ENCODE measurements at regions not wholly inside any gene's neighbourhood (a gene's known extent, or its start where the extent isn't known, plus 50 kb on each side); places are given as distances from the start of the nearest gene placed in this dataset.

DNA sequence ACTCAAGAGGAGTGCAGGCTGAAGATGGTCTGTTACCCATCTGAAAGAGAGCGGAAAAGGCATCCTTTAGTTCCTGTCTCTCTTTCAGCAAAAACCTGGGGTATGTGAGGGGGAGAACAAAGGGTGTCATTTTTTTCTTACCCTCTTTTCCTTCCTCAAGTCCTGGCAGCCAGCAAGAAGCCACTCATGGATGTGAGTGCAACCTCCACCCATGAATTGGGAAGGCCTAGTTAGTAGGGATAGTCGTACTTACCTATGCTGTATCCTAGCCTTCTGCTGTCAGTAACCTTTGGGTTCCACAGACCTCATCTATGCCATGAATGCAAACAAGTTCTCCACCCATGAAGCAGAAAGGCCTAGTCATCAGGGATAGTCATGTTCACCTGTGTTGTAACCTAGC is 472.8 kb downstream of the ZIC1 start:
- no peak for TF ChIP-seq POLR2A (IDR thresholded peaks at IDR 0.05; ENCODE audit: low read depth, low read length)
- TF ChIP-seq POLR2AphosphoS5 (IDR thresholded peaks at IDR 0.05; ENCODE audit: low read depth, low read length), result no peak
- TF ChIP-seq TAF1 (IDR thresholded peaks at IDR 0.05; ENCODE audit: borderline replicate concordance, low read depth, low read length), result no peak
- FAIRE-seq, result no peak

DNA sequence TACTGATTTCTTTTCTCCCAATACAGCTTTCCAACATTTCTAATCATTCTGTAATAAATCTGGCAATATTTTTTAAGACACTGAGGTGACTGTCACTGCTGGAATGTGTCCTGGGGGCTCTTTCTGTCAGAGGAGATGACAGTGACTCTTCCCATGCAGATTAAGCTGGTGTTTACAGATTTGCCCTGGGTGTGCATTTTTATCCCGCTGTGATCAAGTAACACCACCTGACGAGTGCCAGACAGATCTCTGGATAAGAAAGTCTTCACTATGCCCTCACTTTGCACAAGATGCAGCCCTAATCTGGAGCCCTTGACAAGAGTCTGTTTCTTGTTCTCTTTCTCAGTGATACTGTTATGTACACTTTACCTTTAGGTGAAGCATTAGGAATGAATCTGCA is 477.7 kb downstream of the ZIC1 start:
- FAIRE-seq (no peak), DNase-seq (ENCODE audit: insufficient read length) (no peak)
- TF ChIP-seq POLR2AphosphoS5 (IDR thresholded peaks at IDR 0.05; ENCODE audit: low read depth, low read length) (no peak), TAF1 (IDR thresholded peaks at IDR 0.05; ENCODE audit: borderline replicate concordance, low read depth, low read length) (no peak), POLR2A (IDR thresholded peaks at IDR 0.05; ENCODE audit: low read depth, low read length) (no peak)

More for the DNA sequence above, 472.8 kb downstream of the ZIC1 start:
- no peak for DNase-seq (ENCODE audit: insufficient read length)

DNA sequence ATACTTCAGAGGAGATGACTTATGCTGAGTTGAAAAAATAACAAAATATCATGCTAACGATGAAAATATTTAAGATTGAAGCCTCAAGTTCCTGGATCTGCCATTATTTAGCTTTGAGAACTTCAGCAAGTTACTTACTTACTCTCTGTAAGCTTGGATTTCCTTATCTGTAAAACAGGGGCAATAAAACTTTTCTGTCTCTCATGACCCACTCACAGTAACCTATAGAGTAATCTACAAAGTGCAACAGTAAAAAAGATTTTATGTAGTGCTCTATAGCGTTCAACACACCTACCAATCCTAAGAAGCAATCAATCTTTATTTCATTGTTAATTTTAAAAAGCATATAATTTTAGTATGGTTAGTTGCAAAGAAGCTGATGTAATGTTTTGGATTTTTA is 478.6 kb downstream of the ZIC1 start:
- DNase-seq (ENCODE audit: insufficient read length) (no peak), FAIRE-seq (no peak)
- no peak for TF ChIP-seq POLR2AphosphoS5 (IDR thresholded peaks at IDR 0.05; ENCODE audit: low read depth, low read length)
- no peak for TF ChIP-seq TAF1 (IDR thresholded peaks at IDR 0.05; ENCODE audit: borderline replicate concordance, low read depth, low read length)
- TF ChIP-seq POLR2A (IDR thresholded peaks at IDR 0.05; ENCODE audit: low read depth, low read length), result no peak

DNA sequence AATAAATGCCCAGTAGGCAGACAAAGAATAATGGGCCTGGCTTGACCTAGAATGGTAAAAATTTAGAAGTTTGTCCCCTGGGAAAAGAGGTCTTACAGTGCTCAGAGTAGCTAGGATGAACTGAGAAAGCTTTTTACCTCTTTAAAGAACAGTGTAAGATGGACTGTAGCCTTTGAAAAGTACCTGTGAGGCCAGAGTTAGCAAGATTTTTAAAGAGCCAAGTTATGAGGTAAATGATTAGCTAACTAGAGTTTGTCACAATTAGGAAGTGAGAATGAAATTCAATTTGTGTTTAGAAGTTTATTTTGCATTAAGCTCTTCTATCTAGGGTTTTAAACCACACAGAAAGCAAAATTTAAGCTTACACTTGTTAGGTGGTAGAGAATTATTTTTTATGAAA is 480.9 kb downstream of the ZIC1 start:
- no peak for FAIRE-seq
- no peak for TF ChIP-seq TAF1 (IDR thresholded peaks at IDR 0.05; ENCODE audit: borderline replicate concordance, low read depth, low read length)
- no peak for TF ChIP-seq POLR2A (IDR thresholded peaks at IDR 0.05; ENCODE audit: low read depth, low read length)
- no peak for TF ChIP-seq POLR2AphosphoS5 (IDR thresholded peaks at IDR 0.05; ENCODE audit: low read depth, low read length)
- DNase-seq (ENCODE audit: insufficient read length), result no peak

DNA sequence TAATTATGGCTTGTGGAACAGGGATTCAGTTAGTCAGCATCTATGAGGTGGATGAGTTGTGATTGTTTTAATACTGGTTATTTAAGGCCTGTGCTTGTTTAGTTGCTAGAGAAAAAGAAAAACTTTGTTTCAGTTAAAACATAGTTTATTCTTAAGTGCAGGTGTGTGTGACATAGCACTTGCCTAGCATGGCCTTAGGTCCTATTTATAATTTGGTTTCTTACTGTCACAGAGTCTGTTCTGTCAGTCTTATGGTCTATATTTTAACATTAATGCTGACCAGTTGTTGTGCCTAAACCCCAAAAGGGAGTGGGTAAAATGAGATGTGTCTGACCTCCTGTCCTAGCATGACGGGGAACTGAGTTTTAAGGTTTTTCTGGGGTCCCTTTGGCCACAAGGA is 486.3 kb downstream of the ZIC1 start:
- no peak for TF ChIP-seq TAF1 (IDR thresholded peaks at IDR 0.05; ENCODE audit: borderline replicate concordance, low read depth, low read length)
- TF ChIP-seq POLR2A (IDR thresholded peaks at IDR 0.05; ENCODE audit: low read depth, low read length), result no peak
- no peak for TF ChIP-seq POLR2AphosphoS5 (IDR thresholded peaks at IDR 0.05; ENCODE audit: low read depth, low read length)
- FAIRE-seq, result no peak
- DNase-seq (ENCODE audit: insufficient read length), result no peak

DNA sequence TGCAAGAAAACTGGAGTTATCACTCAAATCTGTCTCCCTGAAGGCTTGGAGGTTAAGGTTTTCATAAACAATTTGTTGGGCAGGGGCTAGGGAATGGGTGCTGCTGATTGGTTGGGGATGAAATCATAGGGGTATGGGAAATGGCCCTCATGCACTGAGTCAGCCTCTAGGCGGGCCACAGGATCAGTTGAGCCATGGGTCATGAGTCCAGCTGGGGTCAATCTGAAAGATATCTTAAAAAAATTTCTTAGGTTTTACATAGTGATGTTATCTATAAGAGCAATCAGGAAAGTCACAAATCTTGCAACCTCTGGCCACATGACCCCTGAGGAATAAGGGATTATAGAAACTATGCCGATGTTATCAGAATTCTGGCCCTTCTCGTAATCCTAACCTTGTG is 491.7 kb downstream of the ZIC1 start:
- FAIRE-seq (no peak), DNase-seq (ENCODE audit: insufficient read length) (no peak)
- no peak for TF ChIP-seq TAF1 (IDR thresholded peaks at IDR 0.05; ENCODE audit: borderline replicate concordance, low read depth, low read length)
- TF ChIP-seq POLR2A (IDR thresholded peaks at IDR 0.05; ENCODE audit: low read depth, low read length), result no peak
- no peak for TF ChIP-seq POLR2AphosphoS5 (IDR thresholded peaks at IDR 0.05; ENCODE audit: low read depth, low read length)

DNA sequence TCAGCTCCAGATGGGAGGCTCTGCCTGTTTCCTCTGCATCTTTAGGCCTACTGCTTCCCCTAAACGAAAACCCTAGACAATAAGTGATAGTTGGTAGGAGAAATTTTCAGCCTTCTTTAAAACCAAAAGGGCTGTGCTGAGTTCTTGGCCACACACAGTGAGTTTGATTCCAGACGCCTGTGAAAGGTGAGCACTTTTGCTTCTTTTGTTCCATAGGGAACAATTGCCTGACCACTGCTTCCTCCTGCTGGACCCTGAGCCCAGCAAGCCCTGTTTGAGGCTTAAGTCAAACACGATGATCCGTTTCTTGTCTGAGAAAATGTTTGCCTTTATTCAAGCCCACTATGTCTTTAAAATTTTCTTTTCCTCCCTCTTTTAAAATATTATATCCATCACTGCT is 493.9 kb downstream of the ZIC1 start:
- DNase-seq (ENCODE audit: insufficient read length) (no peak), FAIRE-seq (no peak)
- TF ChIP-seq TAF1 (IDR thresholded peaks at IDR 0.05; ENCODE audit: borderline replicate concordance, low read depth, low read length) (no peak), POLR2AphosphoS5 (IDR thresholded peaks at IDR 0.05; ENCODE audit: low read depth, low read length) (no peak), POLR2A (IDR thresholded peaks at IDR 0.05; ENCODE audit: low read depth, low read length) (no peak)

DNA sequence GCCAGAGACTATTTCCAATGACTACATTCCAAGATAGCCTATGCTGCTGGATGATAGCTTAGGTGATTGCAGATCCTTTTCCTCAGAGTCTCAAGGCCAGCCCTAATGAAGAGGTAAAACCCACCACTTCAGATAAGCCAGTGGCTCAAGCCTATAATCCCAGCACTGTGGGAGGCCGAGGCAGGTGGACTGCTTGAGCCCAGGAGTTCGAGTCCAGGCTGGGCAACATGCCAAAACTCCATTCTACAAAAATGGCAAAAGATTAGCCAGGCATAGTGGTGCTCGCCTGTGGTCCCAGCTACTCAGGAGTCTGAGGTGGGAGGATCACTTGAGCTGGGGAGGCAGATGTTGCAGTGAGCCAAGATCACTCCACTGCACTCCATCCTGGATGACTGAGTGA is 495.3 kb downstream of the ZIC1 start:
- DNase-seq (ENCODE audit: insufficient read length) (no peak), FAIRE-seq (no peak)
- TF ChIP-seq POLR2AphosphoS5 (IDR thresholded peaks at IDR 0.05; ENCODE audit: low read depth, low read length) (no peak), TAF1 (IDR thresholded peaks at IDR 0.05; ENCODE audit: borderline replicate concordance, low read depth, low read length) (no peak), POLR2A (IDR thresholded peaks at IDR 0.05; ENCODE audit: low read depth, low read length) (no peak)

DNA sequence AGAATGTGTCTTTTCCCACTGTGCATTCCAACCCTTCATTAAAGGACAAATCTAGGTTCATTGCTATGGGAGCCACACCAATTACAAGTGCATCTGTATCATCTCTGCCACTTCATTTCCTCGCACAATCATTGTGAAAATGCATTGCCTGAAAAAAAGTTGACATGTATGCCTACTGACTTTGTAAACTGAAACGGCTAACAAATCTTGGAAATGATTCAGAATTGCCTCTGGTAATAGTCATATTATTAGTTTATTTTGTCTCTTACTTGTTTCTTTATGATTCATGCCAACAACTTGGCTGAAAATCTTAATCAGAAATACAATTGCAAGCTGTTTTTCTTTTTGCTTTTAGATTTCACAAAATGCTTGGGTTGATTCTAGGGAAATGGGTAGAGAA is 497.1 kb downstream of the ZIC1 start:
- TF ChIP-seq POLR2A (IDR thresholded peaks at IDR 0.05; ENCODE audit: low read depth, low read length) (no peak), POLR2AphosphoS5 (IDR thresholded peaks at IDR 0.05; ENCODE audit: low read depth, low read length) (no peak), TAF1 (IDR thresholded peaks at IDR 0.05; ENCODE audit: borderline replicate concordance, low read depth, low read length) (no peak)
- FAIRE-seq (no peak), DNase-seq (ENCODE audit: insufficient read length) (no peak)

DNA sequence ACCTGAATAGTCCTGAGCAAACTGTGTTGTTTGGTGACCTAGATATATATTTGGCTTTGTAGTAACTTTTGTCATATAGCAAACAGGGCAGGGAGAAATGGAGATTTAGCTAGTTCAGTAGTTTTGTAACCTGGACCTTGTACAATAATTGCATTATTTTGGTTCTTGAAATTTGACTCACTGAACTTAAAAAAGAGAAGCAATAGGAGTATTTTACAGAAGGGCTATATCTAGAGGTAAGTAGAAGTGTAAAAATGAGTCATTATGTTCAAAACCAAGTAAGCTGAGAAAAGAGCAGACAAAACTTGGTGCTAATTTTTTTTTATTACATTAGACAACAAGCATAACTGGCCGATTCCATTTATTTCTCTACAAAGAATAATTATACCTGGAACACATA is 505.4 kb downstream of the ZIC1 start:
- FAIRE-seq (no peak), DNase-seq (ENCODE audit: insufficient read length) (no peak)
- TF ChIP-seq TAF1 (IDR thresholded peaks at IDR 0.05; ENCODE audit: borderline replicate concordance, low read depth, low read length) (no peak), POLR2A (IDR thresholded peaks at IDR 0.05; ENCODE audit: low read depth, low read length) (no peak), POLR2AphosphoS5 (IDR thresholded peaks at IDR 0.05; ENCODE audit: low read depth, low read length) (no peak)

DNA sequence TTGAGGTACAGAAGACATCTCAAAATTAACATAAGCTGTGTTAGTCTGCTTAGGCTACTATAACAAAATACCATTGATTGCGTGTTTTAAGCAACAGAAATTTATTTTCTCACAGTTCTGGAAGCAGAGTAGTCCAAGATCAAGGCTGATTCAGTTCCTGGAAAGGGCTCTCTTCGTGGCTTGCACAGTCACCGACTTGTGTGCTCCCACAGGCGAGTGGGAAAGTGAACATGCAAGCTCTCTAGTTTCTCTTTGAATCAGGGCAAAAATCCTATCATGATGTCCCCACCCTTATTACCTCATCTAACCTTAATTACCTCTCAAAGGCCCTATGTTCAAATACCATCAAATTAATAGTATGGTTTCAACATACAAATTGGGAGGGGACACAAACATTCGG is 505.9 kb downstream of the ZIC1 start:
- TF ChIP-seq POLR2A (IDR thresholded peaks at IDR 0.05; ENCODE audit: low read depth, low read length), result no peak
- DNase-seq (ENCODE audit: insufficient read length) (no peak), FAIRE-seq (no peak)

DNA sequence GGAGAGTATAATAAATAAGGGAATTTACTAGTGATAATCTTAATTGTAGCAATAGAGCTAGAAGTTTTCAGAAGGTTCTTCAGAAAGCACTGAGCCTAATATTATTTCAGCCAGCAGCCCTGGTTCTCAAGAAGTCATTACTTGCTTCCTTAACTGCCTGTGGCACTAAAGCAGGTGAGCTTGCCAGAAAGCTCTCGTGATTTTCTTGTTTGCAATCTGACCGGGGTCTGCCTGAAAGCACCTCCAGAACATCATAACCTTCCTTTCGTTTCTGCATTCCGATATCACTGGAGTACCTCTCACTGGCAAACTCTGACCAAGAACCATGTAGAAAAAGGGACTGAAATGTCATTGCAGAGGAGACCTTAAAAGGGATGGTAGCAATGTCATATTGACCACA is 510.3 kb downstream of the ZIC1 start:
- DNase-seq (ENCODE audit: insufficient read length) (no peak), FAIRE-seq (no peak)
- no peak for TF ChIP-seq TAF1 (IDR thresholded peaks at IDR 0.05; ENCODE audit: borderline replicate concordance, low read depth, low read length)
- TF ChIP-seq POLR2AphosphoS5 (IDR thresholded peaks at IDR 0.05; ENCODE audit: low read depth, low read length), result no peak
- no peak for TF ChIP-seq POLR2A (IDR thresholded peaks at IDR 0.05; ENCODE audit: low read depth, low read length)

DNA sequence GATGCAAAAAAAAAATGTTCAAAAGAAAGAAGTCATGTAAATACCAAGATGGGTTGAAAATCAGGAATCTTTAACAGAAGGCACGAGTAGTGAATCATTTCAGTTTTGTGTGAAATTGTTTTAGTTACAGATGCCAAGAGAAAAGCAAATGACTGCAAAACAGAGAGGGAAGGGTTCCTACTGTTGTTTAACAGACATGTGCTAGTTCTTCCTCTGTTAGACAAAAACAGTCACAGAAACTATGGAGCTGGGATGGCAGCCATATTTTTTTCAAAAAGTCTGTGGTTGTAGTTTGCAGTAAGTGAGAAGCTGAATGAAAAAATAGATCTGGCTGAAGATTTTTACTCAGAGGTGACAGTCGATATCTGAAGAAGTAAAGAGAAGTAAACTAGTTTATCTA is 511.9 kb downstream of the ZIC1 start:
- FAIRE-seq (no peak), DNase-seq (ENCODE audit: insufficient read length) (no peak)
- TF ChIP-seq POLR2A (IDR thresholded peaks at IDR 0.05; ENCODE audit: low read depth, low read length), result no peak
- TF ChIP-seq TAF1 (IDR thresholded peaks at IDR 0.05; ENCODE audit: borderline replicate concordance, low read depth, low read length), result no peak
- TF ChIP-seq POLR2AphosphoS5 (IDR thresholded peaks at IDR 0.05; ENCODE audit: low read depth, low read length), result no peak
